Fibroblast of mammary gland (primary cell): ENCODE measurements at regions not wholly inside any gene's neighbourhood (a gene's known extent, or its start where the extent isn't known, plus 50 kb on each side); places are given as distances from the start of the nearest gene placed in this dataset.

Experiments
- DNase-seq: peaks from one replicate; pipeline ENCODE4 v3.0.0-alpha.2; 2010; ENCODE audit warnings: low read depth
- H3K4me3 ChIP-seq: 2 replicates; pipeline ENCODE4 v1.5.1; 2011; ENCODE audit warnings: low read depth, mild to moderate bottlenecking, low read length, moderate library complexity; ENCODE audit not compliant: control insufficient read depth
- TF ChIP-seq, protein P1 (sequence below): conservative IDR thresholded peaks from 2 replicates; pipeline ENCODE4 v1.5.1; 2011; ENCODE audit warnings: low read depth, low read length, inconsistent platforms; ENCODE audit not compliant: control insufficient read depth, insufficient read depth

- DNase-seq = no peak
- TF ChIP-seq, protein P1, sequence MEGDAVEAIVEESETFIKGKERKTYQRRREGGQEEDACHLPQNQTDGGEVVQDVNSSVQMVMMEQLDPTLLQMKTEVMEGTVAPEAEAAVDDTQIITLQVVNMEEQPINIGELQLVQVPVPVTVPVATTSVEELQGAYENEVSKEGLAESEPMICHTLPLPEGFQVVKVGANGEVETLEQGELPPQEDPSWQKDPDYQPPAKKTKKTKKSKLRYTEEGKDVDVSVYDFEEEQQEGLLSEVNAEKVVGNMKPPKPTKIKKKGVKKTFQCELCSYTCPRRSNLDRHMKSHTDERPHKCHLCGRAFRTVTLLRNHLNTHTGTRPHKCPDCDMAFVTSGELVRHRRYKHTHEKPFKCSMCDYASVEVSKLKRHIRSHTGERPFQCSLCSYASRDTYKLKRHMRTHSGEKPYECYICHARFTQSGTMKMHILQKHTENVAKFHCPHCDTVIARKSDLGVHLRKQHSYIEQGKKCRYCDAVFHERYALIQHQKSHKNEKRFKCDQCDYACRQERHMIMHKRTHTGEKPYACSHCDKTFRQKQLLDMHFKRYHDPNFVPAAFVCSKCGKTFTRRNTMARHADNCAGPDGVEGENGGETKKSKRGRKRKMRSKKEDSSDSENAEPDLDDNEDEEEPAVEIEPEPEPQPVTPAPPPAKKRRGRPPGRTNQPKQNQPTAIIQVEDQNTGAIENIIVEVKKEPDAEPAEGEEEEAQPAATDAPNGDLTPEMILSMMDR = no peak
- no peak overlapping the region for H3K4me3 ChIP-seq
Observed at GRCh38 chr5:97676608-97677007, 493.6 kb upstream of the RIOK2 start.

DNA sequence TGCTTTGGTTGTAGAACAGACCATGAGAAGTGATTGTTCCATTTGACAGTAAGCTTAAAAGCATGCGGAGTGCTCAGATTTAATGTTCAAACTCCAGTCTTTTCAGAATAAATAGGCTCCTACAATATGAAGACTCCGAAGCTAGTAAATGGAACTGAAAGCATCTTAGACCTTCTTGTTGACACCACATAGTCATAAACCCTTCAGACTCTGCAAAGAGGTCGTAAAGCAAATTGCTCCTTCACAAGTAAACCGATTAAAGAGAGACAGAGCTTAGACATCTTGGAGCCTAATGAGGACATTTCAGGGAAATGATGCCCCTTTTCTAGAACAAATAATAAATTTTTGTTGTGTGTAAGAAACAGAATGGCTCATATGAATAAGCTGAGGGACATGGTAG is 511.0 kb upstream of the RIOK2 start:
- no peak overlapping the region for H3K4me3 ChIP-seq
- TF ChIP-seq, protein P1 = no peak
- no peak for DNase-seq

GRCh38 chr5:97714424-97714823 is 531.4 kb upstream of the RIOK2 start:
- no peak for DNase-seq
- TF ChIP-seq, protein P1 = no peak
- H3K4me3 ChIP-seq = no peak overlapping the region

- TF ChIP-seq, protein P1 = peak; percentile 35
- no peak overlapping the region for H3K4me3 ChIP-seq
- peak; percentile 22 for DNase-seq
Observed at GRCh38 chr5:97726106-97726505, 543.1 kb upstream of the RIOK2 start.

GRCh38 chr5:97728920-97729319 is 545.9 kb upstream of the RIOK2 start:
- H3K4me3 ChIP-seq = no peak overlapping the region
- TF ChIP-seq, protein P1 = no peak
- DNase-seq = no peak

- TF ChIP-seq, protein P1 = no peak
- no peak for DNase-seq
- no peak overlapping the region for H3K4me3 ChIP-seq
Observed at GRCh38 chr5:97729938-97730337, 546.9 kb upstream of the RIOK2 start.

- TF ChIP-seq, protein P1 = no peak
- H3K4me3 ChIP-seq = no peak overlapping the region
- peak; percentile 95 for DNase-seq
Observed at GRCh38 chr5:97735209-97735608, 552.2 kb upstream of the RIOK2 start.
